Adrenal gland (tissue), 5 donors: ENCODE measurements at regions not wholly inside any gene's neighbourhood (a gene's known extent, or its start where the extent isn't known, plus 50 kb on each side); places are given as distances from the start of the nearest gene placed in this dataset.

ENCODE experiments used
- CTCF ChIP-seq, 6 experiments: fragments of 450-650 bp in 4 of 6; fragments of 200-600 bp in 2 of 6; sonication (generic) in 1 of 6; IDR thresholded peaks; 1 replicate in 5 of 6; 2 replicates in 1 of 6; pipeline versions ENCODE4 v1.5.1 to v1.8.0; 2016 to 2021; ENCODE audit warnings: antibody characterized with exemption in 6 of 6, mild to moderate bottlenecking in 2 of 6, moderate library complexity in 1 of 6
- POLR2A ChIP-seq, 2 donors: fragments of 450-650 bp; IDR thresholded peaks; one replicate each; pipeline ENCODE4 v1.6.1; 2017; ENCODE audit warnings: antibody characterized with exemption in 2 of 2, mild to moderate bottlenecking in 2 of 2, moderate library complexity in 1 of 2
- donor health status: DM: no; HTN: no; CAD: no.

GRCh38 chr1:223012938-223013337, 130.1 kb downstream of the TLR5 start:
- TF ChIP-seq CTCF (IDR thresholded peaks at IDR 0.05) (no peak), POLR2A (IDR thresholded peaks at IDR 0.05) (no peak)
